ENCODE measurements at regions not wholly inside any gene's neighbourhood (a gene's known extent, or its start where the extent isn't known, plus 50 kb on each side); places are given as distances from the start of the nearest gene placed in this dataset.

- TF ChIP-seq CTCF (IDR thresholded peaks at IDR 0.05) (no peak), POLR2A (IDR thresholded peaks at IDR 0.05) (no peak)
Observed at GRCh38 chr14:76943072-76943471, 85.4 kb downstream of the IRF2BPL start.

Data from right lobe of liver (tissue), 4 donors.